ENCODE measurements at regions not wholly inside any gene's neighbourhood (a gene's known extent, or its start where the extent isn't known, plus 50 kb on each side); places are given as distances from the start of the nearest gene placed in this dataset.

DNA sequence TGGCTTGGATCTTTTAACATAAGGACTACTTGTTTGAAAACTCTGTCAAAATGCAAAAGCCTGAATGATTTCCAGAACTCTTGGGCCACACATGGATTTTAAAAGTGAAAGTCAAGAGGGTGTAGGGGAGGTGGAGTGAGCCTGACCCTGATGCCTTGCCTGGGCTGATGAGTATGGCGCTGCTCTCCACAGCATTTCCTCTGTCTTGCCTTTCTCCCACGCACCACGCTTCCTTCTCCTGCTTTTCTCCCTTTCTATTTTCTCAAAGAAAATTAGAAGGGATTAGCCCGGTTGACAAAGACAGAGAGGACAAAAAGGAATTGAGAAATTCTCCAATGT is 207.0 kb upstream of the CCDC68 start:
- in situ Hi-C loops (cut with HindIII; ENCODE audit: low pct_unique_long_range_greater_than_20kb, low sequenced_read_pairs), result no loop called here
- no peak for DNase-seq (ENCODE audit: low read depth, low spot score)

- in situ Hi-C loops (cut with HindIII; ENCODE audit: low pct_unique_long_range_greater_than_20kb, low sequenced_read_pairs), result no loop called here
- no peak for DNase-seq (ENCODE audit: low read depth, low spot score)
Observed at GRCh38 chr18:55163550-55163949, 204.3 kb upstream of the CCDC68 start.

- DNase-seq (ENCODE audit: low read depth, low spot score), result no peak
- in situ Hi-C loops (cut with HindIII; ENCODE audit: low pct_unique_long_range_greater_than_20kb, low sequenced_read_pairs), result no loop called here
Observed at GRCh38 chr18:55161916-55162315, 202.7 kb upstream of the CCDC68 start.

DNA sequence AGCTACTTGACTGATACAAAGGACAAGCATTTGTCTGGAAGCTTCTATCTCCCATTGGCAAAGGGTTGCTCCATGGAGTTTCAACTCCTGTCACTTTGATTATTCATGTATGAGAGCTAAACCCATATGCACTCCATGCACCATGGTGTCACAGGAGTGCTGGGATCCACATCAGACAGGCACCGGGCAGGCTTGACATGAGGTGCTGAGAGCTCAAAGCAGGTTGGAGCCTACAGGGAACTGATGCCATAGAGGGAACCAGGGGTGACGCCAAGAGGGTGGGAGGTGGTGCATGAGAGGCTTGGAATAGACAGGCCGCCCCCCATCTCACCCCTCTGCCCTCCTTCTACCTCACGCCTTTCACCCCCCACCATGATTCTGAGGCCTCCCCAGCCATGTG is 199.8 kb upstream of the CCDC68 start:
- in situ Hi-C loops (cut with HindIII; ENCODE audit: low pct_unique_long_range_greater_than_20kb, low sequenced_read_pairs), result no loop called here
- DNase-seq (ENCODE audit: low read depth, low spot score), result no peak

DNA sequence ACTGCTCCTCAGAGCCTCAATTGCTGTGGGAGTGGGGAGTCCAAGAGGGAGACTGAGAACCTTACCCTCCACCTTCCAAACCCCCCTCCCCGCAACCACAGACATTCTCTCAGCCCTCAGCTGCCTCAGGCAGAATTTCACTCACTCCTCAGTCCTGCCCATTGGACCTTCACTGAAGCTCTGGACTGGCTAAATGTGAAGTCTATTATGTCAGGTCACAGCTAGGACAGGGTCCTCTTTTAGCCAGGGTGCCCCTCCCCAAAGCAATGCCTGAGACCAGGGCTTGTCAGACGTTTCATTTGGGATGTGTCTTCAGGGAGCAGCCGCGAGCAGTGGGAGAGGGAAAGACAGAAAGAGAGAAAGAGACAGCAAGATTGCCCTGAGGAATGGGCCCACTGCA is 199.3 kb upstream of the CCDC68 start:
- in situ Hi-C loops (cut with HindIII; ENCODE audit: low pct_unique_long_range_greater_than_20kb, low sequenced_read_pairs), result no loop called here

GRCh38 chr18:55153346-55153745 is 194.1 kb upstream of the CCDC68 start:
- in situ Hi-C loops (cut with HindIII; ENCODE audit: low pct_unique_long_range_greater_than_20kb, low sequenced_read_pairs), result no loop called here
- DNase-seq (ENCODE audit: low read depth, low spot score), result no peak

More for the DNA sequence above, 199.3 kb upstream of the CCDC68 start:
- DNase-seq (ENCODE audit: low read depth, low spot score), result no peak

- DNase-seq (ENCODE audit: low read depth, low spot score), result no peak
- in situ Hi-C loops (cut with HindIII; ENCODE audit: low pct_unique_long_range_greater_than_20kb, low sequenced_read_pairs), result no loop called here
Observed at GRCh38 chr18:55152801-55153200, 193.5 kb upstream of the CCDC68 start.

GRCh38 chr18:55149994-55150393 is 190.7 kb upstream of the CCDC68 start:
- in situ Hi-C loops (cut with HindIII; ENCODE audit: low pct_unique_long_range_greater_than_20kb, low sequenced_read_pairs), result no loop called here

GRCh38 chr18:55147791-55148190 is 188.5 kb upstream of the CCDC68 start:
- in situ Hi-C loops (cut with HindIII; ENCODE audit: low pct_unique_long_range_greater_than_20kb, low sequenced_read_pairs), result no loop called here
- no peak for DNase-seq (ENCODE audit: low read depth, low spot score)

More at GRCh38 chr18:55149994-55150393, 190.7 kb upstream of the CCDC68 start:
- no peak for DNase-seq (ENCODE audit: low read depth, low spot score)

DNA sequence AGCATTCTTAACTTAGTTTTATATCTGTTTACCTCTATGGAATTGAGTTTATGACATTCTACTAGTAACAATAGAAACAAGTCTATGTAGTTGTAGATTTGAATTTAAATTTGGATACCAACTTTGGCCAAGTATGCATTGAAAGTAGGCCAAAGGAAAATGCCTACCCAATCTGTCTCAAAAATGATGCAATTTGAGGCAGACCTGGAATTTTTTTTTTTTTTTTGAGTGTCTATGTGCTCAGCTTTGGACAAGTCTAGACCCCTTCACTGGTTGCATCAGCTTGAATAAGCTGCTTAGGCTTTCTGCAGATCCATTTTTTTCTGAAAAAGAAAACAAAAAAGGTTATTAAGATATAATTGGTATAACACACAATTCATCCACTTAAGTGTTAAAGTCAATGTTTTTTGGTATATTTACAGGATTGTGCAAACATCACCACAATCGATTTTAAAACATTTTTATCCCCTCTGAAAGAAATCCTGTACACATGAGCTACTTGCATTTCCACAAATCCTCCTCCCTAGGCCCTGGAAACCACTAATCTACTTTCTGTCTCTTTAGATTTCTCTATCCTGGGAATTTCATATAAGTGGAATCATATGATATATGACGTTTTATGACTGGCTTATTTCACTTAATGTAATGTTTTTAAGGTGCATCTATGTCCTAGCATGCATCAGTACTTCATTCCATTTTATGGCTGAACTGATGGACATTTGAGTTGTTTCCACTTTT is 185.1 kb upstream of the CCDC68 start:
- no peak for DNase-seq (ENCODE audit: low read depth, low spot score)
- in situ Hi-C loops (cut with HindIII; ENCODE audit: low pct_unique_long_range_greater_than_20kb, low sequenced_read_pairs), result no loop called here

DNA sequence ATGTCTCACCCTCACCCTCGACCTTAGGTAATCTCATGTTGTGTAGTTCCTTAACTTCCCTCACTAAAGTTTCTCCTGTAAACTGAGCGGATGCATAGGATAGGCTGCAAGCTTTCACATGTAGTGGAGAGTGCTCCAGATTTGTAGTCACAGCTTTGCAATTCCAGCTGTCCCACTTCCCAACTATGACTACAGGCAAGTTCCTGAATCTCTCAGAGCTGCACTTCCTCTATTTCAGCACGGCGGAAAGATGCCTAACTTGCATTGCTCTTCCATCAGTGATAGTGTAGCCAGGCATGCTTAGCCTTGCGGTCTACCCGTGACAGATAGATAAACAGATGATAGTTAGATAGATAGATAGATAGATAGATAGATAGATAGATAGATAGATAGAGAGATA is 183.1 kb upstream of the CCDC68 start:
- in situ Hi-C loops (cut with HindIII; ENCODE audit: low pct_unique_long_range_greater_than_20kb, low sequenced_read_pairs), result no loop called here
- DNase-seq (ENCODE audit: low read depth, low spot score), result no peak

DNA sequence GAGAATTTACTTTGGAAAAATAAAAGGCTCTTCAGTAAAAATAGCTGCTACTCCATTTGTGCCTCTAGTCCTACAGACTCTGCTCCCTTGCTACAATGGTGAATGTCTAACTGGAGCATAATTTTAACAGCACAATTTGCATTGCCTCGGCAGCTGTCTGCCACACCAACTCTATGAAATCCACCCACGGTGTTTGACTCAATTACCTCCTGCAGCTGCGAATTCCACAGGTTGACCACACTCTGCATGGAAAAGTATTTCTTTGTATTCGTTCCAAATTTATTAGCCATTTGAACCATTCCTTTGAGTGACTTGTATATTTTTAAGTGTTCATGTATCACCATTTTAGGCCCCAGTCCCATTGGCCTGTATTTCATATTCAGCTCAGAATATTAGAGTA is 182.1 kb upstream of the CCDC68 start:
- DNase-seq (ENCODE audit: low read depth, low spot score), result no peak
- in situ Hi-C loops (cut with HindIII; ENCODE audit: low pct_unique_long_range_greater_than_20kb, low sequenced_read_pairs), result no loop called here

- in situ Hi-C loops (cut with HindIII; ENCODE audit: low pct_unique_long_range_greater_than_20kb, low sequenced_read_pairs), result no loop called here
- no peak for DNase-seq (ENCODE audit: low read depth, low spot score)
Observed at GRCh38 chr18:55139836-55140235, 180.6 kb upstream of the CCDC68 start.

DNA sequence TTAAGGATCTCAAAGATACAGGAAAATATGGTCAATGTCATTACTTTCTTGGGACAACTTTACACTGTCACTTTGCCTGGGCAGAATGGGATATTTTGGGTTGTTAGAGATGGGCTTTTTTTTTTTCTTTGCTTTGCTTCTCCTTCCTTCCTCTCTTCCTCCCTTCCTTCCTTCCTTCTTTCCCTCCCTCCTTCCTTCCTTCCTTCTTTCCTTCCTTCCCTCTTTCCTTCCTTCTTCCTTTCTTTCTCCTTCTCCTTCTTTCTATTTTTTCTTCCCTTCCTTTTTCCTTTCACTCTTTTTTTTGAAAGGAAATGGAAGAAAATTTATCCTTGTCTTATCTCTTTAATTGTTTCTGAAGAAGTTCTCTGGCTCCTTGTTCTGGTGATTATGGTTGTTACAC is 180.0 kb upstream of the CCDC68 start:
- no peak for DNase-seq (ENCODE audit: low read depth, low spot score)
- in situ Hi-C loops (cut with HindIII; ENCODE audit: low pct_unique_long_range_greater_than_20kb, low sequenced_read_pairs), result no loop called here

DNA sequence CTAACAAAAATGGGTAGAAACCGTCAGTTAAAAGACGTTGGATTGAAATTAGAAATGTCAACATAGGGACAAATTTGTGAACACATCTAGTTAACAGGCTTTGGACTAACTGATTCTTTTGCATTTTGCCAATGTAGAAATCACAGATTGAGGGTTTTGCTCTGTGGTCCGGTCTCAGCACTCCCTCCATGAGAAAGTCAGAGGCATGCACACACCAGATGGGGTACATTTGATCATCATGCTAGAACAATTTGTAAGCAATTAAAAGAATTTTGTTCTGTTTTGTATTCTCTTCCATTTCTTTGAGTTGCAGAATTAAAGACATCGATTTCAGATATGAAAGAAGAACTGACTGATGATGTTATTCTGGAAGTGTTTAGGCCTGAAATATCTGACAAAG is 179.1 kb upstream of the CCDC68 start:
- DNase-seq (ENCODE audit: low read depth, low spot score), result no peak
- in situ Hi-C loops (cut with HindIII; ENCODE audit: low pct_unique_long_range_greater_than_20kb, low sequenced_read_pairs), result no loop called here

DNA sequence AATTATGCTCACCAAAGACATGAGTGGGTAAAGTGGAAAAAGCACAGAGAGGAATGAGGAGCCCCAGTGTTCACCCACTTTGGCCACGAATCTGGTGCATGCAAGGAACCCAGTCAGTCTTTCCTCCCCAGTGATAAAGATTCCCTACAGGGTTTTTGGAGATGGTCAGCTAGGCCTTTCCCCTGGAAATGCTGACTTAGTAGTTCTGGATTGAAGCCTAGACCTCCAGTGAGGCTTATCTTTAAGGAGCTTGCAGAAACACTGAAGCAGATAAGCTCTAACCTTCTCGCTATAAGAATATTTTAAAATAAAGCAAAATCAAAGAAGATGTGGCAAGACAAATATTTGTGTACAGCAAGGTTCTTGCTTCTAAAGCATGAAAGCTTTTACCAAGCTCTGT is 178.3 kb upstream of the CCDC68 start:
- in situ Hi-C loops (cut with HindIII; ENCODE audit: low pct_unique_long_range_greater_than_20kb, low sequenced_read_pairs), result no loop called here
- no peak for DNase-seq (ENCODE audit: low read depth, low spot score)

DNA sequence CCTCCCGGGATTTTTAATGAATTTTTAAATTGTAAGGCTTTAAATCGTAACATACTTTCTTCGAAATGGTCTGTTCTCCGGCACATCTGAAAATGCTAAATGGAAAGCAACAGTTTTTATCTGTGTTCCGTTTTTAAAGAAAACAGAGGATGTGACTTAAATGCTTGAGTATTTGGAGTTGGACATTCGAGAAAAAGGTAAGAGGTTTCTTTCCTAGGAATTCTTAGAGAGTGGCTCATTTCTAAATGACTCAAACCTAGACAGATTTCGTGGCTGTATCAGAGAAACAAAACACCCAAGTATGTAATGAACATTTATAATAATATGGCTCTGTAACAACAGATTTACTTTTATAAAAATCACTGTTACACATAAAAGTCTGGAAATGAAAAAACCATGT is 177.6 kb upstream of the CCDC68 start:
- no peak for DNase-seq (ENCODE audit: low read depth, low spot score)
- in situ Hi-C loops (cut with HindIII; ENCODE audit: low pct_unique_long_range_greater_than_20kb, low sequenced_read_pairs), result no loop called here

DNA sequence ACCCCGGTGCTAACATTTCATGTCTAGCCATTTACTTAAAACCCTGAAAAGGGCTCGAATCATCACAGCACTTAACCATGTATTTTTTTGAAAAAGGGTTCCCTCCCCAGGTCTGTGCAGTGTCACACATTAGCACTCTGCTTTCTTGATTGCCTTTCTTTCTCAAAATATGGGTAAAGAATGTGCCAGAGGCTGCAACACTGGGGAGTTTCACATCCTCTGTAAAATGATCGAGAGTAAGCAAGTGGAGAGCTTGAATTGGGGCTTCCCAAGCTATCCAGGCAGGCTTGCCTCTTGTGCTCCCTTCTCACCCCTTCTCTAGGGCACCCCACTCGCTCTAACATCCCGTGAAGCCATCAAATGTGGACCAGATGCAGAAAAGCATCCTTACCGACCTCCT is 177.0 kb upstream of the CCDC68 start:
- DNase-seq (ENCODE audit: low read depth, low spot score), result no peak
- in situ Hi-C loops (cut with HindIII; ENCODE audit: low pct_unique_long_range_greater_than_20kb, low sequenced_read_pairs), result no loop called here

- in situ Hi-C loops (cut with HindIII; ENCODE audit: low pct_unique_long_range_greater_than_20kb, low sequenced_read_pairs), result no loop called here
- DNase-seq (ENCODE audit: low read depth, low spot score), result no peak
Observed at GRCh38 chr18:55133378-55133777, 174.1 kb upstream of the CCDC68 start.

DNA sequence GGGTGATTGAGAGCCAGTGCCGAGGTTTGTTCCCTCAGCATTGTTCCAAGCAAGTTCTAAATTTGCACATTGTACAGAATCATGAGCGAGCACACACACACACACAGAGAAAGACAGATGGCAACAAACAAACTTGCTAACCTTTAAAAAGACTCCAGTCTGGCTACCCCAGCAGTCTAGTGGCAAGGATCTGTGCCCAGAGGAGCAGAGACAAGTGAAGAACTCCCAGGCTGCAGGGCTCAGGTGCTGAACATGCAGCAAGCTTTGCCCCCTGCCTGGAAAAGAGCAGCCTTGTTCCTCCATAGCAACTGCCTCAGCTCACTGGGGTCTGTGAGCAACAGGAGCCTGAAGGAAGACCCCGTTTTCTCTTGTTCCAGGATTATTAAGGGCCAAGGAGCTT is 169.2 kb upstream of the CCDC68 start:
- no peak for DNase-seq (ENCODE audit: low read depth, low spot score)
- in situ Hi-C loops (cut with HindIII; ENCODE audit: low pct_unique_long_range_greater_than_20kb, low sequenced_read_pairs), result no loop called here
